Activated naive CD8-positive, alpha-beta T cell treated with anti-CD3 and anti-CD28 coated beads, Interleukin-2, amount 50 U/mL, for 24 hours (primary cell): ENCODE measurements at regions not wholly inside any gene's neighbourhood (a gene's known extent, or its start where the extent isn't known, plus 50 kb on each side); places are given as distances from the start of the nearest gene placed in this dataset.

Experiments
- ATAC-seq: fragments of 150-1000 bp; cut with Tn5 transposase; one replicate; pipeline ENCODE4 v1.10.0; 2021
- DNase-seq: peaks from one replicate; pipeline ENCODE4 v3.0.0; 2021
- H3K27ac Mint-ChIP-seq: one replicate; pipeline ENCODE4 v1.8.0; 2021; ENCODE audit warnings: mild to moderate bottlenecking, mixed read lengths
- H3K27me3 Mint-ChIP-seq: one replicate; pipeline ENCODE4 v1.8.0; 2021; ENCODE audit warnings: mixed read lengths
- H3K36me3 Mint-ChIP-seq: one replicate; pipeline ENCODE4 v1.8.0; 2021; ENCODE audit warnings: low read depth, mixed read lengths
- H3K4me1 Mint-ChIP-seq: one replicate; pipeline ENCODE4 v1.8.0; 2021; ENCODE audit warnings: mixed read lengths
- H3K4me3 Mint-ChIP-seq: one replicate; pipeline ENCODE4 v1.8.0; 2021; ENCODE audit warnings: mild to moderate bottlenecking, moderate library complexity, mixed read lengths
- H3K9me3 Mint-ChIP-seq: one replicate; pipeline ENCODE4 v1.8.0; 2021; ENCODE audit warnings: mixed read lengths

DNA sequence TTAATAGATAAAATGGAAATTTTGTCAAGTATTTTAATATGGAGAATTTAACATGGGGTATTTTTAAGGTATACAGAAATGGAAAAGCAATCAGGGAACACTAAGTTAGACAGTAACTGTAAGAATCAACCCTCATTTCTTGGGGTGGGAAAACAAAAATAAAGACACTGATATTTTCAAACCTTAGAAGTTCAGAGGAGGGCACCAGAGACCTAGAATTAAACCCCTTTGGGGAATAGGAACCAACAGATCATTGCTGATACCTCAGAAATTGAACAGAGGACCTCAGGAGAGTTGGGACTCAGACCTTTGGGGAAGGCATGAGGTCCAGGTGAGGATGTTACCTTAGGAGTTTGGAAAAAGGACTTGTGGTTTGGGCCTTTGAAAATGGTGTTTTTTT, 435.6 kb downstream of the TMA16 start:
- DNase-seq (no peak), ATAC-seq (no peak)
- Mint-ChIP-seq H3K27ac (no peak overlapping the region), H3K9me3 (no peaks in the 10 kb centered on the region), H3K4me1 (no peaks in the 10 kb centered on the region), H3K4me3 (no peak overlapping the region), H3K27me3 (no peaks in the 10 kb centered on the region), H3K36me3 (no peaks in the 10 kb centered on the region)

GRCh38 chr4:163932504-163932903, 438.0 kb downstream of the TMA16 start:
- Mint-ChIP-seq H3K4me1 (no peaks in the 10 kb centered on the region), H3K36me3 (no peaks in the 10 kb centered on the region), H3K4me3 (no peak overlapping the region), H3K9me3 (no peaks in the 10 kb centered on the region), H3K27me3 (no peaks in the 10 kb centered on the region), H3K27ac (no peak overlapping the region)
- no peak for ATAC-seq
- DNase-seq = no peak

GRCh38 chr4:163939597-163939996, 445.1 kb downstream of the TMA16 start:
- no peak for ATAC-seq
- Mint-ChIP-seq H3K9me3 (peaks cover 8% of the 10 kb centered on the region), H3K4me3 (no peak overlapping the region), H3K4me1 (no peaks in the 10 kb centered on the region), H3K36me3 (no peaks in the 10 kb centered on the region), H3K27me3 (no peaks in the 10 kb centered on the region), H3K27ac (no peak overlapping the region)
- DNase-seq = no peak

DNA sequence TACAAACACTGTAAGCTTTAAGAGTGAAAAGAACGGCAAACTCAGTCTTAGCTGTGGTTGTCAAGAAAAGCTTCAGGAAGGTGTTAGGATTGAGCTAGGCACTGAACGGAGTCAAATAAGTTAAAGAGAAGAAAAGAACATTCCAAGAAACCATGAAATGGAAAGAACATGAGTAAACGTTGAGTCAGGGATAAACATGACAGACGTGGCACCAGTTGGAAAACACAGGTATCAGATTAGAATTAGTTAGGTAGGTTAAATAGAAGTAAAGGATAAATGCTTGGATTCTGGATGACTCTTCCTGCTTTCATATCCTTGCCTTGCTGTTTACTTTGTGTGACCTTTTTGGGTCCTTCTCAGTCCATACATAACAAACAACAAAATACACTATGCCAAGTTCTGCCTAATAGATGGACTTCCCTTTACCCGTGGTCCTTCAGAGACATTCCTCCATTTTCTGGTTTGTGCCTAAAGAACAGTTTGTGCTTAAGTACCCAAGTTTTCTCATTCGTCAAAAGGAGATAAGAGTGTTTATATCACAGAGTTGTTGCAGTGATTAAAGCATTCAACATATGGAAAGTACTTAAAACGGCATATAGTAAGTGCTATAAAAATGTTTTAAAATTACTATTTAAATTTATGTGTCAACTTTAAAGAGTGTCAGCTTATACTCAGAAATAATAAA, 446.9 kb downstream of the TMA16 start:
- no peaks in the 10 kb centered on the region for H3K36me3 Mint-ChIP-seq
- H3K9me3 Mint-ChIP-seq = peaks cover 8% of the 10 kb centered on the region
- DNase-seq = no peak
- H3K27me3 Mint-ChIP-seq = no peaks in the 10 kb centered on the region
- no peaks in the 10 kb centered on the region for H3K4me1 Mint-ChIP-seq
- H3K4me3 Mint-ChIP-seq = no peak overlapping the region
- ATAC-seq = no peak
- H3K27ac Mint-ChIP-seq = no peak overlapping the region

DNA sequence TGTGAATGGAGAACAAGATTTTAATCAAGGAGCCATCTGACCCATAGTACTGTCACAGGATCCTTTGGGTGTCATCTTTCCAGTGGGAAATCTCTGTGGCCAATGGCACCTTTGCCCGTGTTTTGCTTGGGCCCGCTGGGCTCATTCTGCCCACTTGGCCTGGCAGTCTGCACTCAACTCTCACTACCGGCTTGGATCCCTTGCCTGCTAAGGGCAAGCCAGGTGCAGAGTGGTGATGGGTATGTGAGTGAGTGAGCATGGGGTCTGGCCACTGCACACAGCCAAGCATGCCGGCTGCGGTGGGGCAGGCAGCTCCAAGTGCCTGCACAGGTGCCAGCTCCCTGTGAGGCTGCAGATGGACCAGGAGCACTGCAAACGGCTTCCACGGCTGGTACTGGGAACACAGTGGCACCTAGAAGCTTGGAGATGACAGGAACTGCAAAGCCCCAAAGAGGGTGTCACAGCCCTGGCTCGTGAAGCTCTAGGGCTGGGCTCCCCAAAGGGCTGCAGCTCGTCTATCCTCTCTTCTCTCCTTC, 454.5 kb downstream of the TMA16 start:
- ATAC-seq (no peak), DNase-seq (no peak)
- Mint-ChIP-seq H3K27me3 (peaks cover 3% of the 10 kb centered on the region), H3K4me3 (no peak overlapping the region), H3K27ac (no peak overlapping the region), H3K36me3 (no peaks in the 10 kb centered on the region), H3K4me1 (no peaks in the 10 kb centered on the region), H3K9me3 (peaks cover 4% of the 10 kb centered on the region)

DNA sequence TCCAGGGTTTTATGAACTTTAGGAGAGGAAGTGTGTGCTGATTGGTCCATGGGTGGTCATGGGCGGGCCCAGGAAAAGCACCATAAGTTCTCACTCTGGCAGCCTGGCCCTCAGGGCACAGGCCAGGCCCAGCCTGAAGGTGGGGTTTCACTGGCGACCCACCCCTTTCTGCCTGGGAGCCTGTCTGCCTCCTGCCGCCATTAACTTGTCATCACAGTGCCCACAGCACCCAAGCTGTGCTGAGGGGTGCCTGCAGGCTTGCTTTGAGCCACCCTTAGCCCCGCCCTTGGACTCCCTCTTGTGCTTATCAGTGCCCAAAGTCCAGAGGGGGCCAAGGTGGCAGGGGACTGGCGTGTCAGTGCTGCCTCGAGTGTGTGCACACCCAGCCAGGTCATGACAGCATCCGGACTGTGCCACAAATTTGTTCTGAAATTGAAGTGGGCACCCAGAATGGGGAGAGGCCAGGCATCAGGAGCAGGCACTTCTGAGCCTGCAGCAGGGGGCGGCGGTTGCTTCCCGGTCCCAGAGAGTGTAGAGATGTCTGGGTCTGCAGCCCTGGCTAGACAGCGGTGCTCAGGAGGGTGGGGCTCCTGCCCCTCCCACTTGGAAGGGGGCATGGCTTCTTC, 455.6 kb downstream of the TMA16 start:
- Mint-ChIP-seq H3K27ac (no peak overlapping the region), H3K4me1 (no peaks in the 10 kb centered on the region), H3K27me3 (peaks cover 3% of the 10 kb centered on the region), H3K4me3 (no peak overlapping the region), H3K36me3 (no peaks in the 10 kb centered on the region), H3K9me3 (peaks cover 4% of the 10 kb centered on the region)
- DNase-seq (no peak), ATAC-seq (no peak)

DNA sequence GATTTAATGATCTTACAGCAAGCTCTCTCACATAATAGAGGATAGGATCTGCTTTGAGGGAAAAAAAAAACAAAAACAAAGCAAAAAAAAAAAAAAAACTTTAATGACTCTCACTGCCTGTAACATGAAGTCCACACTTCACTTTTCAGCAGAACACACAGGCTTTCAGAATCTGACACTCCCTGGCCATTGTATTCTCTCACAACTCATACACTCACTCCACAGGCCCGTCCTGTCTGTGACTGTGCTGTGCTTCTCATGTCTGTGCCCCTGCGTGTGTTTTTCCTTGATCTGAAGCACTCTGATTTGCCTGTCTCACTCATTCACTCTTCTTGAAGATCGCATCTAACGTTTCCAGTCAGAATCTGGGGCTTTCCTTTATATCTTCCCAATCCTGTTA, 460.8 kb downstream of the TMA16 start:
- Mint-ChIP-seq H3K4me1 (no peaks in the 10 kb centered on the region), H3K27me3 (no peaks in the 10 kb centered on the region), H3K9me3 (no peaks in the 10 kb centered on the region), H3K36me3 (no peaks in the 10 kb centered on the region), H3K4me3 (no peak overlapping the region), H3K27ac (no peak overlapping the region)
- no peak for ATAC-seq
- DNase-seq = no peak

DNA sequence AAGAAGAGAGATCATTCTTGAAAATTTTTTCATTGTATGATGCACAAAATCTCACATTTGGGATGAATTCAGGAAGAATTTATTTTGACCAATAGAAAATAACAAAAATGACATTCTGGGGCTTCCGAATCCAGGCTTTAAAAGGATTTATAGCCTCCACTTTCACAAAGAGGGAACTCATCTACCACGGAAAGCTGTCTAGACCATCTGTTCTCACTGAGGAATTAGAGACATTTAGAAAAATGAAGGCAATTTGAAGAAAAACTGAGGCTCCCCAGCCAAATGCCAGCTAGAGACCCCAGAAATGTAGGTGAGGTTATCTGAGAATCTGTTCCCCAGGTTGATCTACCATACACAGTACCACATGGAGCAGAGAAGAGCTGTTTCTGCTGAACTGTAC, 464.3 kb downstream of the TMA16 start:
- H3K4me3 Mint-ChIP-seq = no peak overlapping the region
- no peaks in the 10 kb centered on the region for H3K9me3 Mint-ChIP-seq
- H3K36me3 Mint-ChIP-seq = no peaks in the 10 kb centered on the region
- ATAC-seq (no peak), DNase-seq (no peak)
- no peaks in the 10 kb centered on the region for H3K4me1 Mint-ChIP-seq
- no peaks in the 10 kb centered on the region for H3K27me3 Mint-ChIP-seq
- no peak overlapping the region for H3K27ac Mint-ChIP-seq

GRCh38 chr4:163959932-163960331, 465.4 kb downstream of the TMA16 start:
- no peaks in the 10 kb centered on the region for H3K9me3 Mint-ChIP-seq
- no peaks in the 10 kb centered on the region for H3K36me3 Mint-ChIP-seq
- DNase-seq (no peak), ATAC-seq (no peak)
- no peak overlapping the region for H3K27ac Mint-ChIP-seq
- no peaks in the 10 kb centered on the region for H3K4me1 Mint-ChIP-seq
- no peak overlapping the region for H3K4me3 Mint-ChIP-seq
- no peaks in the 10 kb centered on the region for H3K27me3 Mint-ChIP-seq

GRCh38 chr4:163966612-163967011, 472.1 kb downstream of the TMA16 start:
- DNase-seq (no peak), ATAC-seq (no peak)
- Mint-ChIP-seq H3K27me3 (no peaks in the 10 kb centered on the region), H3K27ac (no peak overlapping the region), H3K4me1 (no peaks in the 10 kb centered on the region), H3K36me3 (no peaks in the 10 kb centered on the region), H3K9me3 (no peaks in the 10 kb centered on the region), H3K4me3 (no peak overlapping the region)

DNA sequence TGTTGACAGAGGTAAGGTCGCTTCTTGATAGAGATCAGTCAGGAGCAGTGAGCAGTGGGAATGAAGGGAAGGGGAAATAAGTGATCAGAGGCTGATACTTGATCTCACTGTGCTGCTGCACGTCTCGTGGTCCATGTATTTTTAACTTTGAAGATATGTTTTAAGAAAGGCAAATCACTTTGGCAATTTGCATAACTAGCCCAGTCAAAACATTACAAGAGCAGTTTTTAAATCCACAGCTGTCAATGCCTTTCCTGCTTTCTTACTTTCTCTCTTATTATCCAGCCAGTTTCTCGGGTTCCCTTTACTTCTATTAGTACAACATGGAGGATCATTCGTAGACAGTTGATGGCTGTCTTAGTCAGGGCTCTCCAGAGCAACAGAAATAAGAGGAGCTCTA, 472.8 kb downstream of the TMA16 start:
- Mint-ChIP-seq H3K4me3 (no peak overlapping the region), H3K36me3 (no peaks in the 10 kb centered on the region), H3K27me3 (no peaks in the 10 kb centered on the region), H3K27ac (no peak overlapping the region), H3K4me1 (no peaks in the 10 kb centered on the region), H3K9me3 (no peaks in the 10 kb centered on the region)
- ATAC-seq (no peak), DNase-seq (no peak)

GRCh38 chr4:163967710-163968109, 473.2 kb downstream of the TMA16 start:
- H3K27me3 Mint-ChIP-seq = no peaks in the 10 kb centered on the region
- H3K27ac Mint-ChIP-seq = no peak overlapping the region
- no peak overlapping the region for H3K4me3 Mint-ChIP-seq
- H3K36me3 Mint-ChIP-seq = no peaks in the 10 kb centered on the region
- ATAC-seq = no peak
- no peaks in the 10 kb centered on the region for H3K4me1 Mint-ChIP-seq
- no peaks in the 10 kb centered on the region for H3K9me3 Mint-ChIP-seq
- DNase-seq = no peak

- no peaks in the 10 kb centered on the region for H3K9me3 Mint-ChIP-seq
- no peaks in the 10 kb centered on the region for H3K4me1 Mint-ChIP-seq
- no peak overlapping the region for H3K27ac Mint-ChIP-seq
- H3K36me3 Mint-ChIP-seq = no peaks in the 10 kb centered on the region
- ATAC-seq (no peak), DNase-seq (no peak)
- no peak overlapping the region for H3K4me3 Mint-ChIP-seq
- no peaks in the 10 kb centered on the region for H3K27me3 Mint-ChIP-seq
These were observed 474.8 kb downstream of the TMA16 start for GRCh38 chr4:163969291-163969690.

DNA sequence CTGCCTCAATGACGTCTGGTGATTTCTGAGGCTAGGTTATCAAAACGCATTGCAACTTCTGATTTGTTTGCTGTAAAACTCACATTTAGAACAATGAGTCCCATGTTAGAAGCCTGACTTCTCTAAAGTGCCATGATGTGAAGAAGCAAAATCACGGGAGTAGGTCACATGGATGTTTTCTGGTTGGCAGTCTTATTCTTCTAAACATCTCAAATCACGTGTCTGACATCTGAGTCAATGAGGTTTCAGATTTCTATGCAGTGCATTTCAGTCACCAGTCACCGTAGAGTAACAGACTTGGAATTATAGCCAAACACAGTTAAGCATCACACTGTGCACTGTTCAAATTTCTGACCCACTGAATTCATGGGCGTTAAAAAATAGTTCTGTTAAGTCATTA, 482.1 kb downstream of the TMA16 start:
- Mint-ChIP-seq H3K27me3 (no peaks in the 10 kb centered on the region), H3K27ac (no peak overlapping the region), H3K9me3 (no peaks in the 10 kb centered on the region), H3K4me3 (no peak overlapping the region), H3K36me3 (no peaks in the 10 kb centered on the region), H3K4me1 (no peaks in the 10 kb centered on the region)
- ATAC-seq (no peak), DNase-seq (no peak)

GRCh38 chr4:163988391-163988790, 493.9 kb downstream of the TMA16 start:
- ATAC-seq = no peak
- Mint-ChIP-seq H3K27me3 (peaks cover 2% of the 10 kb centered on the region), H3K4me3 (no peak overlapping the region), H3K9me3 (no peaks in the 10 kb centered on the region), H3K4me1 (no peaks in the 10 kb centered on the region), H3K36me3 (no peaks in the 10 kb centered on the region), H3K27ac (no peak overlapping the region)
- no peak for DNase-seq
